PC-9 (cell line): ENCODE measurements at regions not wholly inside any gene's neighbourhood (a gene's known extent, or its start where the extent isn't known, plus 50 kb on each side); places are given as distances from the start of the nearest gene placed in this dataset.

Experiments used
- BruUV-seq: library from RNA; stranded (reverse); fragments of 400-500 nt; replicated peaks from 2 replicates; lab custom pipeline; 2021; lab: Mats Ljungman, UMichigan
- CTCF ChIA-PET: fragments of 300-600 bp; sonication (Branson Sonifier 250); formaldehyde crosslinking; loops from one replicate; lab custom pipeline; 2022; ENCODE audit warnings: antibody characterized with exemption; lab: Charles Lee
- POLR2A ChIA-PET: fragments of 300-600 bp; sonication (Branson Sonifier 250); formaldehyde crosslinking; loops from one replicate; lab custom pipeline; 2022; ENCODE audit warnings: antibody characterized with exemption; ENCODE audit not compliant: unreplicated experiment; lab: Charles Lee
- DNase-seq, 2 experiments: peaks; one replicate each; pipeline versions ENCODE4 v3.0.0 to v3.0.0-alpha.2; 2015 to 2022; ENCODE audit warnings: mixed read lengths in 1 of 2
- H2AFZ ChIP-seq: fragments of 200-600 bp; sonication (generic); 2 replicates; pipeline ENCODE4 v1.8.1; 2017; ENCODE audit warnings: antibody characterized with exemption
- H3F3A ChIP-seq: fragments of 200-600 bp; sonication (generic); 2 replicates; pipeline ENCODE4 v1.8.1; 2017; ENCODE audit warnings: antibody characterized with exemption, mild to moderate bottlenecking, low read depth; ENCODE audit not compliant: insufficient read depth
- H3K27ac ChIP-seq: fragments of 200-600 bp; sonication (generic); 2 replicates; pipeline ENCODE4 v1.6.1; 2016; ENCODE audit warnings: mixed run types
- H3K27me3 ChIP-seq: fragments of 200-600 bp; sonication (generic); 2 replicates; pipeline ENCODE4 v1.6.1; 2016; ENCODE audit warnings: low read depth, mixed run types; ENCODE audit not compliant: insufficient read depth
- H3K36me3 ChIP-seq: fragments of 200-600 bp; sonication (generic); 2 replicates; pipeline ENCODE4 v1.6.1; 2016; ENCODE audit warnings: low read depth, mixed run types
- H3K4me1 ChIP-seq: fragments of 200-600 bp; sonication (generic); replicated peaks from 2 replicates; pipeline ENCODE4 v1.6.1; 2016; ENCODE audit warnings: mixed run types; ENCODE audit not compliant: insufficient read depth
- H3K4me2 ChIP-seq: fragments of 200-600 bp; sonication (generic); 2 replicates; pipeline ENCODE4 v1.6.1; 2017; ENCODE audit warnings: mixed run types
- H3K4me3 ChIP-seq: fragments of 200-600 bp; sonication (generic); 2 replicates; pipeline ENCODE4 v1.6.1; 2016; ENCODE audit warnings: mixed run types
- H3K79me2 ChIP-seq: fragments of 200-600 bp; sonication (generic); 2 replicates; pipeline ENCODE4 v1.6.1; 2017; ENCODE audit warnings: low read depth, mixed run types
- H3K9me2 ChIP-seq: fragments of 200-600 bp; sonication (generic); 2 replicates; pipeline ENCODE4 v1.8.1; 2017; ENCODE audit warnings: mild to moderate bottlenecking; ENCODE audit not compliant: insufficient read depth
- H3K9me3 ChIP-seq: fragments of 200-600 bp; sonication (generic); 2 replicates; pipeline ENCODE4 v1.8.1; 2016; ENCODE audit warnings: low read depth; ENCODE audit not compliant: insufficient read depth
- H4K20me1 ChIP-seq: fragments of 200-600 bp; sonication (generic); 2 replicates; pipeline ENCODE4 v1.8.1; 2017; ENCODE audit not compliant: insufficient read depth
- EZH2 ChIP-seq: fragments of 200-600 bp; sonication (generic); IDR thresholded peaks from 2 replicates; pipeline ENCODE4 v1.8.0; 2017; ENCODE audit warnings: antibody characterized with exemption, low read depth
- intact Hi-C: fragments of 100-400 bp; cut with micrococcal nuclease; formaldehyde crosslinking; loops from one replicate; pipeline ENCODE4 v1.10.0; 2022; ENCODE audit not compliant: unreplicated experiment
- TF ChIP-seq, protein P1 (sequence below): fragments of 200-600 bp; sonication (generic); conservative IDR thresholded peaks from 2 replicates; pipeline ENCODE4 v1.6.1; 2017; ENCODE audit warnings: mixed run types, antibody characterized with exemption, mild to moderate bottlenecking, moderate library complexity

DNA sequence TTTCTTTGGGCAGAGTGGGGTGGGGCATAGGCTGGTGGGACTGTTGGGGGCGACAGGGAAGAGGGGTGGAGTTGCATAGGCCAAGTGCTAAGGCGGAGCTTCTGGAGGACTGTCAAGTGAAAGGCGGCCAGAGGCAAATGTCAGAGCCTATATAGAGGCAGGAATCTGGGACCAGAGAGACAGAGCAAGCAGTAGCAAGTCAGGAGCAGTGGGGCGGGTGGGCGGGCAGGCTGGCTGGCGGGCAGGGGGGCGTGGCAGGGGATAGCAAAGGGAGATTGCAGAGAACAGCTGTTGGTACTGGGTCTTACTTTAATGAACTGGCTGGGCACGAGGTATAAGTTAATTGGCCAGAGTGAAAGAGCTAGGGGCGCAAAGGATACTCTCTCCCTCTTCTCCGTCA, 89.8 kb downstream of the RTL9 start:
- intact Hi-C loops = loop anchor here (10.0 kb wide), 1 partner anchor 796 kb away; no protein-coding TSS in a partner anchor

GRCh38 chrX:110449312-110449711, 90.7 kb downstream of the RTL9 start:
- no peak for DNase-seq
- TF ChIP-seq, protein P1, sequence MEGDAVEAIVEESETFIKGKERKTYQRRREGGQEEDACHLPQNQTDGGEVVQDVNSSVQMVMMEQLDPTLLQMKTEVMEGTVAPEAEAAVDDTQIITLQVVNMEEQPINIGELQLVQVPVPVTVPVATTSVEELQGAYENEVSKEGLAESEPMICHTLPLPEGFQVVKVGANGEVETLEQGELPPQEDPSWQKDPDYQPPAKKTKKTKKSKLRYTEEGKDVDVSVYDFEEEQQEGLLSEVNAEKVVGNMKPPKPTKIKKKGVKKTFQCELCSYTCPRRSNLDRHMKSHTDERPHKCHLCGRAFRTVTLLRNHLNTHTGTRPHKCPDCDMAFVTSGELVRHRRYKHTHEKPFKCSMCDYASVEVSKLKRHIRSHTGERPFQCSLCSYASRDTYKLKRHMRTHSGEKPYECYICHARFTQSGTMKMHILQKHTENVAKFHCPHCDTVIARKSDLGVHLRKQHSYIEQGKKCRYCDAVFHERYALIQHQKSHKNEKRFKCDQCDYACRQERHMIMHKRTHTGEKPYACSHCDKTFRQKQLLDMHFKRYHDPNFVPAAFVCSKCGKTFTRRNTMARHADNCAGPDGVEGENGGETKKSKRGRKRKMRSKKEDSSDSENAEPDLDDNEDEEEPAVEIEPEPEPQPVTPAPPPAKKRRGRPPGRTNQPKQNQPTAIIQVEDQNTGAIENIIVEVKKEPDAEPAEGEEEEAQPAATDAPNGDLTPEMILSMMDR = no peak
- TF ChIP-seq EZH2 = no peak
- no TSS peak for BruUV-seq
- no peaks in the 10 kb centered on the region for H3K9me3 ChIP-seq
- H3K79me2 ChIP-seq = no peaks in the 10 kb centered on the region
- ChIA-PET CTCF (interaction anchor here (1.0 kb wide), 1 partner anchor 31 kb away, joined by 3 read pairs; no protein-coding TSS in a partner anchor), POLR2A (no interaction called here)
- peaks cover 40% of the 10 kb centered on the region for H3K27me3 ChIP-seq
- no peaks in the 10 kb centered on the region for H3K4me1 ChIP-seq
- no peak overlapping the region for H3K4me2 ChIP-seq
- H3K36me3 ChIP-seq = no peaks in the 10 kb centered on the region
- H4K20me1 ChIP-seq = no peaks in the 10 kb centered on the region
- H3K9me2 ChIP-seq = no peaks in the 10 kb centered on the region
- H2AFZ ChIP-seq = no peak overlapping the region
- H3F3A ChIP-seq = no peaks in the 10 kb centered on the region
- intact Hi-C loops = loop anchor here (10.0 kb wide), 1 partner anchor 795 kb away; no protein-coding TSS in a partner anchor
- H3K4me3 ChIP-seq = no peak overlapping the region
- no peak overlapping the region for H3K27ac ChIP-seq

More for the DNA sequence above, 89.8 kb downstream of the RTL9 start:
- Histone ChIP-seq H3K4me1 (no peaks in the 10 kb centered on the region), H3F3A (no peaks in the 10 kb centered on the region), H3K4me3 (no peak overlapping the region), H3K4me2 (no peak overlapping the region), H3K27me3 (peaks cover 31% of the 10 kb centered on the region), H3K36me3 (no peaks in the 10 kb centered on the region), H3K27ac (no peak overlapping the region), H2AFZ (no peak overlapping the region), H4K20me1 (no peaks in the 10 kb centered on the region), H3K9me2 (no peaks in the 10 kb centered on the region), H3K79me2 (no peaks in the 10 kb centered on the region), H3K9me3 (no peaks in the 10 kb centered on the region)
- ChIA-PET POLR2A (no interaction called here), CTCF (interaction anchor here (1.0 kb wide), 1 partner anchor 30 kb away, joined by 3 read pairs; no protein-coding TSS in a partner anchor)
- no peak for DNase-seq
- TF ChIP-seq EZH2 = no peak
- TF ChIP-seq, protein P1 = no peak
- no TSS peak for BruUV-seq

GRCh38 chrX:110450050-110450449, 91.4 kb downstream of the RTL9 start:
- TF ChIP-seq EZH2 = no peak
- TF ChIP-seq, protein P1 = peak; percentile 89
- BruUV-seq = no TSS peak
- CTCF ChIA-PET = interaction anchor here (0.6 kb wide), 1 partner anchor 397 kb away, joined by 3 read pairs; no protein-coding TSS in a partner anchor

More at GRCh38 chrX:110450050-110450449, 91.4 kb downstream of the RTL9 start:
- H3K9me3 ChIP-seq = no peaks in the 10 kb centered on the region
- no peaks in the 10 kb centered on the region for H3K9me2 ChIP-seq
- peak; percentile 55 to 75 for DNase-seq
- no peak overlapping the region for H2AFZ ChIP-seq
- H3K27me3 ChIP-seq = peaks cover 47% of the 10 kb centered on the region
- H3K36me3 ChIP-seq = no peaks in the 10 kb centered on the region
- intact Hi-C loops = loop anchor here (1.0 to 10.0 kb wide), 3 partner anchors 397 to 995 kb away; no protein-coding TSS in a partner anchor
- no peaks in the 10 kb centered on the region for H4K20me1 ChIP-seq
- H3K4me3 ChIP-seq = no peak overlapping the region
- H3F3A ChIP-seq = no peaks in the 10 kb centered on the region
- no peak overlapping the region for H3K27ac ChIP-seq
- no peaks in the 10 kb centered on the region for H3K4me1 ChIP-seq
- H3K4me2 ChIP-seq = no peak overlapping the region
- POLR2A ChIA-PET = no interaction called here
- H3K79me2 ChIP-seq = no peaks in the 10 kb centered on the region
